ENCODE measurements at regions not wholly inside any gene's neighbourhood (a gene's known extent, or its start where the extent isn't known, plus 50 kb on each side); places are given as distances from the start of the nearest gene placed in this dataset.

DNA sequence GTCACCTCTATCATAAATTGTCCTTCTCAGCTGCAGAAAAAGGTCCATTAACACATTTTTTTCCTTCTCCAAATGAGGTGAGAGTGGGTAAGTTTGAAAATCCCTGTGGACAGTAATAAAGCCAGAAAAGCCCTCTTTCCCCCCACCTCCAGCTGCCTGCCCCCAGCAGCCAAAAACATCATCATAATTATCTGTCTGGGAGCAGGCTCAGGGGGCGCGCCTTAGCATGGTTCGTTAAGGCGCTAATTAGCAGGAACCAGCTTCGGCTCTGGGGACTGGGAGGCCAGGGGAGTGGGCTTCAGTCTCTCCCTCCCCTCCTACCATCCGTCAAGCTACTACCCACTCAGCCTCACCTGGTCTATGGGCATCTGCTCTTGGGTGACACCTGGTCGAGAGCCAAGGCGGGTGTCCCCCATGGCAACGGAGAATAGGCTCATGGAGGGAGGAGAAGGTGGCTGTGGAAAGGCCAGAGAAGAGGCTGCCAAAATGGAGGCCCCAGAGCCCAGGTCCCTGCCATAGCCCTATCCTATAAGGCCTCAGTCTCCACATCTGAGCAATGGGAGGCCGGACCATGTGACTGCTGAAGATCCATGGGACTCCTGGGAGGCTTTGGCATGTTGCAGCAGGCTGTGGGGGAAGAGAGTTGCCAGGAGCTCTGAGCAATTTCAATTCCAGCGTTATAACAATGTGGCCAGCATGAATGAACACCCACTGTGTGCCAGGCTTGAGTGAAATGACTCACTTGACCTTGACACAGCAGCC lies 140.1 kb upstream of the LINGO1 start:
- Histone ChIP-seq H3K4me3 (no peak overlapping the region), H3K9me3 (ENCODE audit: control insufficient read depth in 4 of 4, insufficient read depth in 3 of 4, low read length in 3 of 4) (no peaks in the 10 kb centered on the region), H3K27me3 (ENCODE audit: control insufficient read depth in 3 of 3, insufficient read depth in 3 of 3, low read length in 2 of 3) (peaks cover 0 to 7% (median 0%) of the 10 kb centered on the region in 3 donors), H3K36me3 (ENCODE audit: control insufficient read depth in 4 of 4, insufficient read depth in 4 of 4, low read length in 4 of 4) (no peaks in the 10 kb centered on the region), H3K4me1 (ENCODE audit: control insufficient read depth in 5 of 5, insufficient read depth in 5 of 5, low read length in 5 of 5) (peaks cover 0 to 5% (median 0%) of the 10 kb centered on the region in 5 donors), H3K9ac (ENCODE audit: insufficient read depth in 1 of 2, low read length in 2 of 2) (no peak overlapping the region), H3K27ac (ENCODE audit: low read depth in 1 of 2, low read length in 1 of 2) (no peak overlapping the region)
- ATAC-seq (ENCODE audit: insufficient read depth, low FRiP score) (no peak), DNase-seq (no peak)
- 74 to 81% methylated on average over 11 of the region's 11 CpGs for WGBS, 2 donors
- no peak for TF ChIP-seq CTCF (IDR thresholded peaks at IDR 0.05; ENCODE audit: control extremely low read depth, extremely low read depth)

GRCh38 chr15:77771616-77772015 lies 138.9 kb upstream of the LINGO1 start:
- Histone ChIP-seq H3K27ac (ENCODE audit: low read depth in 1 of 2, low read length in 1 of 2) (no peak overlapping the region), H3K9ac (ENCODE audit: insufficient read depth in 1 of 2, low read length in 2 of 2) (no peak overlapping the region), H3K4me1 (ENCODE audit: control insufficient read depth in 5 of 5, insufficient read depth in 5 of 5, low read length in 5 of 5) (peaks cover 0 to 5% (median 0%) of the 10 kb centered on the region in 5 donors), H3K27me3 (ENCODE audit: control insufficient read depth in 3 of 3, insufficient read depth in 3 of 3, low read length in 2 of 3) (peaks cover 0 to 7% (median 5%) of the 10 kb centered on the region in 3 donors), H3K9me3 (ENCODE audit: control insufficient read depth in 4 of 4, insufficient read depth in 3 of 4, low read length in 3 of 4) (no peaks in the 10 kb centered on the region), H3K36me3 (ENCODE audit: control insufficient read depth in 4 of 4, insufficient read depth in 4 of 4, low read length in 4 of 4) (no peaks in the 10 kb centered on the region), H3K4me3 (no peak overlapping the region)
- WGBS, 2 donors: 78 to 82% methylated on average over 7 of the region's 7 CpGs
- no peak for TF ChIP-seq CTCF (IDR thresholded peaks at IDR 0.05; ENCODE audit: control extremely low read depth, extremely low read depth)
- DNase-seq: no peak
- no peak for ATAC-seq (ENCODE audit: insufficient read depth, low FRiP score)

- WGBS, 2 donors: 72 to 85% methylated on average over 7 of the region's 7 CpGs
- no peak overlapping the region for H3K4me3 ChIP-seq
- DNase-seq (no peak), ATAC-seq (ENCODE audit: insufficient read depth, low FRiP score) (no peak)
- TF ChIP-seq CTCF (IDR thresholded peaks at IDR 0.05; ENCODE audit: control extremely low read depth, extremely low read depth): no peak
- peaks cover 0 to 5% (median 0%) of the 10 kb centered on the region in 5 donors for H3K4me1 ChIP-seq (ENCODE audit: control insufficient read depth in 5 of 5, insufficient read depth in 5 of 5, low read length in 5 of 5)
- H3K36me3 ChIP-seq (ENCODE audit: control insufficient read depth in 4 of 4, insufficient read depth in 4 of 4, low read length in 4 of 4): no peaks in the 10 kb centered on the region
- H3K27me3 ChIP-seq (ENCODE audit: control insufficient read depth in 3 of 3, insufficient read depth in 3 of 3, low read length in 2 of 3): peaks cover 0 to 7% (median 5%) of the 10 kb centered on the region in 3 donors
- H3K9ac ChIP-seq (ENCODE audit: insufficient read depth in 1 of 2, low read length in 2 of 2): no peak overlapping the region
- no peak overlapping the region for H3K27ac ChIP-seq (ENCODE audit: low read depth in 1 of 2, low read length in 1 of 2)
- H3K9me3 ChIP-seq (ENCODE audit: control insufficient read depth in 4 of 4, insufficient read depth in 3 of 4, low read length in 3 of 4): no peaks in the 10 kb centered on the region
These were observed 137.0 kb upstream of the LINGO1 start for GRCh38 chr15:77769700-77770099.
